ENCODE measurements at regions not wholly inside any gene's neighbourhood (a gene's known extent, or its start where the extent isn't known, plus 50 kb on each side); places are given as distances from the start of the nearest gene placed in this dataset.
A peak's percentile ranks its signal among the peaks of the same experiment; 100 is the strongest.

DNA sequence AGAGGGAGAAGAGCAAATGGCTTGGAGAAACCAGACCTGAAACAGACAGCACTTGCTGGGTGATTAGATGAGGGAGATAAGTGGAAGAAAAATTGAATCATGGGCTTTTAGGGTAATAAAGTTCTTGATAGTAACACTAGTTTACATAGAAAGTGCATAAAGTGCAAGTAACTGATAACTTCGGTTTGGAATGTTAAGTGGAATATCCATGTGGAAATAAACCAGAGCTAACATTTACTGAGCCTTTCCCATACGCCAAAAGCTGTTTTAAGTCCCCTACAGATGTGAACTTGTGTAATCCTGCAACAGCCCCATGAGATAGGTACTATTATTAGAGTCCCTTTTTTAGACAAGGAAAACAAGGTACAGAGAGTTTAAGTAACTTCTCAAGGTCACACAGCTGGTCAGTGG, 77.1 kb upstream of the NUDT4 start:
- Histone ChIP-seq H3K36me3 (no peaks in the 10 kb centered on the region), H3K4me1 (peaks cover 0 to 34% (median 4%) of the 10 kb centered on the region in 6 donors), H3K4me3 (no peak overlapping the region), H3K9me3 (peaks cover 0 to 6% (median 0%) of the 10 kb centered on the region in 8 donors), H3K27ac (no peak overlapping the region), H3K27me3 (replicated peaks in 1 of 7) (peaks cover 0 to 5% (median 0%) of the 10 kb centered on the region in 7 donors)
- WGBS, 5 donors: 54 to 77% (median 67%) methylated on average over 2 of the region's 2 CpGs
- no peak for TF ChIP-seq POLR2AphosphoS5 (IDR thresholded peaks at IDR 0.05)
- TF ChIP-seq, protein P1, sequence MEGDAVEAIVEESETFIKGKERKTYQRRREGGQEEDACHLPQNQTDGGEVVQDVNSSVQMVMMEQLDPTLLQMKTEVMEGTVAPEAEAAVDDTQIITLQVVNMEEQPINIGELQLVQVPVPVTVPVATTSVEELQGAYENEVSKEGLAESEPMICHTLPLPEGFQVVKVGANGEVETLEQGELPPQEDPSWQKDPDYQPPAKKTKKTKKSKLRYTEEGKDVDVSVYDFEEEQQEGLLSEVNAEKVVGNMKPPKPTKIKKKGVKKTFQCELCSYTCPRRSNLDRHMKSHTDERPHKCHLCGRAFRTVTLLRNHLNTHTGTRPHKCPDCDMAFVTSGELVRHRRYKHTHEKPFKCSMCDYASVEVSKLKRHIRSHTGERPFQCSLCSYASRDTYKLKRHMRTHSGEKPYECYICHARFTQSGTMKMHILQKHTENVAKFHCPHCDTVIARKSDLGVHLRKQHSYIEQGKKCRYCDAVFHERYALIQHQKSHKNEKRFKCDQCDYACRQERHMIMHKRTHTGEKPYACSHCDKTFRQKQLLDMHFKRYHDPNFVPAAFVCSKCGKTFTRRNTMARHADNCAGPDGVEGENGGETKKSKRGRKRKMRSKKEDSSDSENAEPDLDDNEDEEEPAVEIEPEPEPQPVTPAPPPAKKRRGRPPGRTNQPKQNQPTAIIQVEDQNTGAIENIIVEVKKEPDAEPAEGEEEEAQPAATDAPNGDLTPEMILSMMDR (IDR thresholded peaks at IDR 0.05 in 8 of 11, conservative IDR thresholded peaks at IDR 0.05 in 3 of 11): no peak
- TF ChIP-seq POLR2A (IDR thresholded peaks at IDR 0.05): no peak
- intact Hi-C loops (cut with DNase I; ENCODE audit: low total_unique reads): no loop called here
- no peak for DNase-seq

DNA sequence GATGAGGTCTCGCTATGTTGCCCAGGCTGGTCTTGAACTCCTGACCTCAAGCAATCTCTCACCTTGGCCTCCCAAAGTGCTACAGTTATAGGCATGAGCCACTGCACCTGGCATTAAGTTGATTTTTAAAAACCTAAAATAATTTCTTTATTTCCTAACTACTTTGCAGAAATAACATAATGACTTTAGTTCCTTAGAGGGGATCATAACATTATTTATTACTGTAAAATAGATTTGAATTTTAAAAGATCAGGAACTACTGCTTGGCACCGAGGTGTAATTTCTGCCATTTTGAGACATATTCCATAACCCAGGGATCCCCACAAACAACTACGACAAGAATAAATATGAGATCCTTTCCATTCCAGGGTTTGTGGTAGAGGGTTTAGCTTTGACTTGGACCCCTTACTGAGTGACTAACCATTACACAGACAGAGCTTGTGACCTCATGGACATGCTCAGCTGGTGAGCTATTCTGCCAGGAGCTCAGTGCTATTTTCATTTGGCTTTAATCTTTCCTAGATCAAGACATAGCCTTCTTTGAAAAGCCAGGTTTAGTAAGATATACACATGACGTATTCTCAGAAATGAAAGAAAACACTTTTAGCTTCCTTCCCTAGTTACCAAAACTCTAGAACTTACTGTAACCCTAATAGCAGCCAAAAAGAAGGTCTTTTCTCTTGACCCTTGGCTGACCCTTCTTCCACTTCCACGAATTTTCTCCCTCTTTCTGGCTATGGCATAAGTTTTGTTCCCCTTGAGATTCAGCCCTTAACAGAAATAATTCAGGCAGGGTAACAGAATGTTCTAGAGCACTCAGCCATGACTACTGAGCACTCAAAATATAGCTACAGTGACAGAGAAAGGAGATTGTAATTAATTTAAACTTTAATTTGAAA, 75.1 kb upstream of the NUDT4 start:
- H3K36me3 ChIP-seq: no peaks in the 10 kb centered on the region
- no peak overlapping the region for H3K4me3 ChIP-seq
- WGBS, 5 donors: 59 to 75% (median 67%) methylated on average over 5 of the region's 5 CpGs
- TF ChIP-seq, protein P1 (IDR thresholded peaks at IDR 0.05 in 8 of 11, conservative IDR thresholded peaks at IDR 0.05 in 3 of 11): no peak
- TF ChIP-seq POLR2AphosphoS5 (IDR thresholded peaks at IDR 0.05) (peak in 1 of 3 donors; percentile 33), POLR2A (IDR thresholded peaks at IDR 0.05) (no peak)
- peaks cover 0 to 5% (median 0%) of the 10 kb centered on the region in 7 donors for H3K27me3 ChIP-seq (replicated peaks in 1 of 7)
- peaks cover 0 to 22% (median 4%) of the 10 kb centered on the region in 8 donors for H3K9me3 ChIP-seq
- peaks cover 0 to 23% (median under 1%) of the 10 kb centered on the region in 6 donors for H3K4me1 ChIP-seq
- DNase-seq: no peak
- intact Hi-C loops (cut with DNase I; ENCODE audit: low total_unique reads): no loop called here
- H3K27ac ChIP-seq: peak overlapping the region in 6 of 8 donors; percentile 4 to 51 (median 42)

DNA sequence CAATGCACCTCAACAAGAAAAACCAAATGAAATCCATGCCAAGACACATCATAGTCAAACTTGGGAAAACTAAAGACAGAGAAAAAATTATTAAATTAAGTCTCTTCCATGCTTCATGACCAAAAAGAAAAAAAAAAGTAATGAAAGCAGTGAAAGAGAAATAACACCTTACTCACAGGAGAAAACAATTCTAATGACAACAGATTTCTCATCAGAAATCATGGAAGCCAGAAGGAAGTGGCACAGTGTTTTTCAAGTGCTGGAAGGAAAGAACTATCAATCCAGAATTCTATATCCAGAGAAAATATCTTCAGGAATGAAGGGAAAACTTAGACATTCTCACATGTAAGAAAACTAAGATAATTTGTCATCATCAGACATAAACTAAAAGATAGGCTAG, 71.1 kb upstream of the NUDT4 start:
- peaks cover 0 to 22% (median 4%) of the 10 kb centered on the region in 8 donors for H3K9me3 ChIP-seq
- H3K4me1 ChIP-seq: peaks cover 0 to 18% (median 0%) of the 10 kb centered on the region in 6 donors
- no peak overlapping the region for H3K27ac ChIP-seq
- intact Hi-C loops (cut with DNase I; ENCODE audit: low total_unique reads): no loop called here
- no peaks in the 10 kb centered on the region for H3K36me3 ChIP-seq
- no peak overlapping the region for H3K4me3 ChIP-seq
- TF ChIP-seq POLR2A (IDR thresholded peaks at IDR 0.05) (no peak), POLR2AphosphoS5 (IDR thresholded peaks at IDR 0.05) (no peak)
- TF ChIP-seq, protein P1 (IDR thresholded peaks at IDR 0.05 in 8 of 11, conservative IDR thresholded peaks at IDR 0.05 in 3 of 11): no peak
- peaks cover 0 to 5% (median 0%) of the 10 kb centered on the region in 7 donors for H3K27me3 ChIP-seq (replicated peaks in 1 of 7)
- no peak for DNase-seq

DNA sequence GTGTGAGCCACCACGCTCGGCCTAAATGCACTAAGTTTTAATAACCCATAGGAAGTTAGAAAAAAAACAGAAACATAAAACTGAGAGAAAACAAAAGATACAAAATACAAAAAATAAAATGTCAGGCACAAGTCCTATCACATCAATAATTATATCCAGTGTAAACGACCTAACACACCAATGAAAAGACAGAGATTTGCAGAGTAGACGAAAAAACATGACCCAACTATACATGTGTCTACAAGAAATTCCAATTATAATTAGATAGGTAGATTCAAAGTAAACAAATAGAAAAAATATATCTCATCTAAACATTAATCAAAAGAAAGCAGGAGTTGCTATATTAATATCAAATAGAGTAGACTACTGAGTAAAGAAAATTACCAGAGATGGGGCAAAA, 69.4 kb upstream of the NUDT4 start:
- Histone ChIP-seq H3K36me3 (no peaks in the 10 kb centered on the region), H3K9me3 (peaks cover 0 to 22% (median 4%) of the 10 kb centered on the region in 8 donors), H3K4me1 (peaks cover 0 to 6% (median 0%) of the 10 kb centered on the region in 6 donors), H3K4me3 (no peak overlapping the region), H3K27me3 (replicated peaks in 1 of 7) (peaks cover 0 to 5% (median 0%) of the 10 kb centered on the region in 7 donors), H3K27ac (no peak overlapping the region)
- intact Hi-C loops (cut with DNase I; ENCODE audit: low total_unique reads): no loop called here
- no peak for DNase-seq
- WGBS, 5 donors: 90 to 99% (median 92%) methylated on average over 4 of the region's 4 CpGs
- TF ChIP-seq POLR2A (IDR thresholded peaks at IDR 0.05) (no peak), POLR2AphosphoS5 (IDR thresholded peaks at IDR 0.05) (no peak)
- TF ChIP-seq, protein P1 (IDR thresholded peaks at IDR 0.05 in 8 of 11, conservative IDR thresholded peaks at IDR 0.05 in 3 of 11): no peak

All from spleen (tissue), 11 donors.